Fibroblast of peridontal ligament (primary cell): ENCODE measurements at regions not wholly inside any gene's neighbourhood (a gene's known extent, or its start where the extent isn't known, plus 50 kb on each side); places are given as distances from the start of the nearest gene placed in this dataset.

Experiments used
- DNase-seq: peaks from one replicate; pipeline ENCODE4 v3.0.0-alpha.2; 2010; ENCODE audit errors: extremely low read depth

- DNase-seq, result no peak
These were observed 86.5 kb downstream of the MTRR start for GRCh38 chr5:7955476-7955875.

GRCh38 chr5:7957329-7957728, 88.4 kb downstream of the MTRR start:
- no peak for DNase-seq

- no peak for DNase-seq
These were observed 91.2 kb downstream of the MTRR start for GRCh38 chr5:7960142-7960541.

- DNase-seq, result no peak
These were observed 92.6 kb downstream of the MTRR start for GRCh38 chr5:7961540-7961939.

GRCh38 chr5:7970816-7971215, 101.9 kb downstream of the MTRR start:
- no peak for DNase-seq

GRCh38 chr5:7976411-7977190, 107.7 kb downstream of the MTRR start:
- peak; percentile 5 for DNase-seq

GRCh38 chr5:7978114-7978513, 109.2 kb downstream of the MTRR start:
- DNase-seq, result no peak

GRCh38 chr5:7978991-7979390, 110.0 kb downstream of the MTRR start:
- DNase-seq, result no peak

GRCh38 chr5:7980881-7981280, 111.9 kb downstream of the MTRR start:
- DNase-seq, result no peak

GRCh38 chr5:7983433-7983832, 114.5 kb downstream of the MTRR start:
- no peak for DNase-seq

- DNase-seq, result no peak
These were observed 122.3 kb downstream of the MTRR start for GRCh38 chr5:7991125-7991821.

GRCh38 chr5:7995688-7996294, 126.8 kb downstream of the MTRR start:
- DNase-seq, result no peak

- DNase-seq, result no peak
These were observed 136.5 kb downstream of the MTRR start for GRCh38 chr5:8005416-8005815.

- no peak for DNase-seq
These were observed 143.4 kb downstream of the MTRR start for GRCh38 chr5:8012131-8012977.

GRCh38 chr5:8013948-8014710, 145.2 kb downstream of the MTRR start:
- peak; percentile 1 for DNase-seq

GRCh38 chr5:8019719-8020218, 150.8 kb downstream of the MTRR start:
- no peak for DNase-seq

- no peak for DNase-seq
These were observed 152.0 kb downstream of the MTRR start for GRCh38 chr5:8020861-8021514.

GRCh38 chr5:8028243-8028642, 159.3 kb downstream of the MTRR start:
- no peak for DNase-seq

- no peak for DNase-seq
These were observed 164.3 kb downstream of the MTRR start for GRCh38 chr5:8033261-8033660.

GRCh38 chr5:8034852-8035251, 165.9 kb downstream of the MTRR start:
- no peak for DNase-seq

- DNase-seq, result no peak
These were observed 180.0 kb downstream of the MTRR start for GRCh38 chr5:8048920-8049319.
